HG03066 (cell line): ENCODE measurements at regions not wholly inside any gene's neighbourhood (a gene's known extent, or its start where the extent isn't known, plus 50 kb on each side); places are given as distances from the start of the nearest gene placed in this dataset.

Experiments used
- ATAC-seq: cut with Tn5 transposase; IDR thresholded peaks from one replicate; pipeline ENCODE4 v1.9.1; 2021; ENCODE audit warnings: low read depth; ENCODE audit not compliant: unreplicated experiment

DNA sequence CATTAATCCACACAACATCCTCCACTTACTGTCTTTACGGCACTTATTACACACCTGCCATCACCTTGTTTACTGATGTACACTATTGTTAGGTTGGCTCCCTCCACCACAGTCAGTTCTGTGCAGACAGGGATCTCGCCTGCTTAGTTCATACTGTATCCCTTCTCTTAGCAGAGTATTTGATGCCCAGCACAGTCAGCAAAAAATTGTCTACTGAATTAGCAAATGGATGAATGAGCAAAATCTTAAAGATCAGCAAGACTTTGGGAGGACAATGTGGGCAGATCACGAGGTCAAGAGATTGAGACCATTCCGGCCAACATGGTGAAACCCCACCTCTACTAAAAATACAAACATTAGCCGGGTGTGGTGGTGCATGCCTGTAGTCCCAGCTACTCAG lies 109.8 kb upstream of the ATXN1 start:
- ATAC-seq = no peak

GRCh38 chr6:16868968-16869367 lies 107.7 kb upstream of the ATXN1 start:
- no peak for ATAC-seq

- ATAC-seq = no peak
These were observed 96.8 kb upstream of the ATXN1 start for GRCh38 chr6:16857969-16858592.

DNA sequence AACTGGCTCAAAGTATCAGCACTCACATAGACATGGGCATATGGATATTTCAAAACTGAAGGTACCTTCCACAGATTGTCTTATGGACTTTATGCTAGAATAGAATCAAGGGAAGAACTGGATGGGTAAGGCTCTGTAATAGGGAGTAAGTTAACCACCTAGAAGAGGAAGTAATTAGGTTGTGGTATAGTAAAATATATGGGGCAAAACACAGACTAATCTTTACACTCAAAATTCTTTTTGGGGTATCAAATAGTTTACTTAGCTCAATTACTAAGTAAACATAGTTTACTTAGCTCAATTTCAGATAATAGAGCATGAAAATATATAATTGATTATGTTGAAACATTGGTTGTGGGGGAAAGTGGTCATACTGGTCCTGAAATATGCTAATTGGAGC lies 94.2 kb upstream of the ATXN1 start:
- peak; percentile 57 for ATAC-seq

DNA sequence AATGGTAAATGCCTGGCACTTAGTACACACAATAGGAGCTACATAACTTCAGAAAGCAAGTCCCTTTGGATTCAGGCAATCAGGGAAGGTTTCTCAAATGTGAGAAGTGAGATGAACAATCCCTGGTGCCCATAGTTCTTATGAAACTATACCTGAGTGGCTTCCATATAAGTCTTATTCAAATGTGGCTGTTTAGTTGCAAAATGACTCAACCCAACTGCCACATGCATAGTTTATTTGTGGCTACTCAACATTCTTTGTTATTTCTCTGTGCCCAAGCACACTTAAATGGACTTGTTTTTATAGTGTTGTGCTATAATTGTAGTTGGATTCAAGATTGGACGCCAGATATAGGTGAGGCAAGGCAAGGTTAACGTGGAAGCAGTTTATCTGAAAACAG lies 93.7 kb upstream of the ATXN1 start:
- peak; percentile 81 for ATAC-seq

DNA sequence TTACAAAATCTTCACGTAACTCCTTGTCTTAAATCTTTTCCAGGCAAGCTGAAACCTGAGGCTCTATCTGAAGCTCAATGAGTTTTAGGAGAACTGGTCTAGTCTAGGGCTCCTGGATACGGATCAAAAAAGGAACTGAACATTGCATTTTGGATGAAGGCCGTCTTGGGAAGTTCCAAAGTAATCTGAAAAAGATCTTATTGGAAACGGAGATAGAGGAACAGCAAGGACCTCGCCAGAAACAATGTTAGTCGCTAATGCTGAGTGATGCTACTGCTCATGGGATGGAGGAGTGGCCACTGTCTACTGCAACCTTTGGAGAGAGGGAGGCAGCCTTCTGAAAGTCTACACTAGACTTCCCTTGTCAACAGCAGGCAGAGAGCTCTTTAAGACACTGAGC lies 91.4 kb upstream of the ATXN1 start:
- no peak for ATAC-seq

- no peak for ATAC-seq
These were observed 90.5 kb upstream of the ATXN1 start for GRCh38 chr6:16851758-16852157.

DNA sequence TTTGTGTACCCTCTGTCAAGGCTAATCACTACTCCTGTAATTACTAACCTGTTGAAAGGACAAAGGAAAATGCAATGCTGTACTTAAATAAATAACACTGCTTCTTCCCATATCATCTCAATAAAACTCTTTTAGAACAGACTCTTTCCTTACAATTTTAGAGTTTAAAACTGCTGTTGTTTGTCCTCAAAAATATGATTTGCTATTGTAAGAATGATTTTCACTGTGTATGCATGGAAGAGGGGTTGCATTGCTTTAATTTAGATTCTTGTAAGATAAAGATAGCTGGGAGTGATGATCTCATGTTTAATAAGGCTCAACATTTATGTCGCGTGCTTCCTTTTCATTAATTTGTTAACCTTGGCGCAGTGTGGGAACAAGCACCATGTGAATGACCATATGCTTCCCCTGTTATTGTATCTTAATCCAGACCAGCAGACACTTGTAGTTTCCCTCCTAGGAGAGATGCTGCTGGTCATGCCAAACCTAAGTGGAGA lies 89.8 kb upstream of the ATXN1 start:
- no peak for ATAC-seq

DNA sequence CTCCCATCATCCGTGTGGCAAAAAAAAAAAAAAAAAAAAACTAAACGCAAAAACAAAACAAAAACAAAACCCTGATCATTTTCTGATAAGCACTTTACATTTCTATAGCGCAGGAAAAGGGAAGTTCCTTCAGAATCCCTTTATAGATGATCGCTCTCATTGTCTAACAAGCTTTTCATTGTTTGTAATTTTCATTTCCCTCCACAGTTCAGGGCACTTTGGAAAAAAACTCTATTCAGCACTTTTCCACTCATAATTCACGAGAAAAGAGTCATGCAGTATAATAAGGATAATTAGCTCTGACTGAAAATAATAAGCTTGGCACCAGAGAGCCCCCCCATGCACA lies 89.4 kb upstream of the ATXN1 start:
- ATAC-seq = no peak

DNA sequence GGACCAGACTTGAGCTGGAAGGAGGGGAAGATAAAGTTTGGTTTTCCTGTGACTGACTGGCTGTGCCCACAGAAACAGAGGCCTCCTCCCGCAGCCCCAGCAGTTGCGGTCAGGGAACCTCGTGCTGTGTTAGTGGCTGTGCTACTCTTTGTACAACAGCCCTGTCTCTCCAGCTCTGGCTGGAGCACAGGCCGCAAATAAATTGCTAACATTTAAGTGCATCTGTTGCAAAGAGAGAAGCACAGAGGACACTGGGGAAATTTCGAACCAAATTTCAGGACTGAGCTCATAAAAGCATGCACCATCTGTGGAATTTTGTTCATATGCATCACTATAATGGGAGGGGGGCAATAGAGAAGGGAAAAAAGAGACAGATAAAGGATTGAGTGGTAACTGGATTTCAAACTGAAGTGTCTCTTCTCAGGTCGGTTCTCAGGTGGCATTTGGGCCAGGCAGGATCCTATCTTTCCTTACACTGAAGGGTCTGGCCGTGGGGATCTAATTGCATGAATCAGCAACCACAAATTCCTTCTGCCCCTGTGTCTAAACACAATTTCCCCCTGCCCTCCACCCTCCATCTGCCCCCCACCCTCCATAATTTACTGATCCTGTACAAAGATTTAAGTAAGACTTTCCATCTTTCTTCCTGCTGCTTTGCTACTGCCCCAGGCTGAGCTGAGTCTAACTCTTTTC lies 88.9 kb upstream of the ATXN1 start:
- no peak for ATAC-seq

- no peak for ATAC-seq
These were observed 88.2 kb upstream of the ATXN1 start for GRCh38 chr6:16849280-16849987.

DNA sequence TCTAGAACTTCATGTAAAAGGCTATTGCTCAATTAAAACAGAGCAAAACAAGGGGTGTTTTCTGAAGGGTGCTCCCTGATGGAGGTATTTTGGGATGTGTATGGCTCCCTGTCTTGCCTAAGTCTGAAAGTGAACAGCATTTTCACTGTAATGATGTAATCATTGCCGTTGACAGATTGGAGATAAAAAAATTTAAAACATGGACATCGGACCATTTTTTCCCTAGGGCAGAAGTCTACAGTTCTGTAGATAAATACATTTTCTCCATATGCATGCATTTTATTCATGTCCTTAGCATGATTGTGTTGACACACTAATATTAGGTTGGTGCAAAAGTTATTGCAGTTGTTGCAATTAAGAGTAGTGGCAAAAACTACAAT lies 85.1 kb upstream of the ATXN1 start:
- no peak for ATAC-seq

- no peak for ATAC-seq
These were observed 82.9 kb upstream of the ATXN1 start for GRCh38 chr6:16844183-16844582.

DNA sequence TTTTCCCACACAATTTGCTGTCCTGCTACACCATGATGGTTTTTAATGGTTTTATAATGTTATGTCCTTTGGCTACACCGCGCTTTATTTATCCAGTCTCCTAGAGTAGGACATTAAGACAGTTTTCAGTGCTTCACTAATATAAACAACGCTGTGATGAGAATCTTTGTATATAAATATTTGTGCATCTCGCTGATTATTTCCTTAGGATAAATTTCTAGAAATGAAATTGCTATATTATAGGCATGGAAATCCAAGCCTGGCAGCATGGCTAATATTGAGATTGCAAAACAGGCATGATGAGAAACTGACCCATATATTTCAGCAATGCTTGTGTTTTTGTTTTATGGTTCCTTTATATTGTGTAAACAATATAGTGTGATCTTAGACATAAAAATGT lies 81.4 kb upstream of the ATXN1 start:
- ATAC-seq = no peak

- ATAC-seq = no peak
These were observed 80.0 kb upstream of the ATXN1 start for GRCh38 chr6:16841241-16841640.

DNA sequence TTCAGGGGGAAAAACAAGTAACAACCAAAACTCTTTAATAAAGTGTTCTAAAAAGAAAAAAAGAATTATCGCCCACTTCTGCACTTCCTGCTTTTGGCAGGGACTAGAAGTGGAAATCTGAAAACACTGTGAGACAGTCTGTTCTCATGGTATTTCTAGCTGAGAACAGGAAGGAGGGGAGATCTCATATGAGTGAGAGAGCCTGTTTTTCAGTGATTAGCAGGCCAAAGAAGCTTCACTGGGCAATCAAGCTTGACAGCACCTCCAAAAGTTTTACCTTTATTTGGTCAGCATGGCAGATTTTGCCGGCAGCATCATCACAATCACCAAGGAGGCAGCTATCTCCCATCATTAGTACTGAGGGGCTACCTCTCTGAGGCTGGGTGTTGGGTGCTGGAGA lies 79.5 kb upstream of the ATXN1 start:
- no peak for ATAC-seq

DNA sequence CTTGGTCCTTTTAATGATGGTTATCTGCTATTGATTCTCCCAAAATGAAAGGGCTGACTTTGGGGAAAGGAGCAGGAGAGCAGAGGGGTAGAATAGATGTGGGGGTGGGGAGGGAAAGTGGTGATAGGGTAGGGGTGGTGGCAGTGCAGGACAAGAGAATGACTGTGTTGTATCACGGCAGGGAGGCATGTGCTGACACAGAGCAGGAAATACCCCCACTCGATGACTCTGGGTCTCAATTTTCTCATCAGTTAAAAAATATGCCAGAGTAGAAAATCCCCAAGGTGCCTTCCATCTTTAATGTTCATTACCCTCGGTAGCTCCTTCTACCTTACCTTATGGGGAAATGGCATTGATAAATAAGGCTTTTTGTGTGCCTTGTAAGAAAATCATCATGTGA lies 79.0 kb upstream of the ATXN1 start:
- ATAC-seq = no peak

- ATAC-seq = no peak
These were observed 78.4 kb upstream of the ATXN1 start for GRCh38 chr6:16839631-16840179.

- ATAC-seq = no peak
These were observed 76.1 kb upstream of the ATXN1 start for GRCh38 chr6:16837217-16837972.

DNA sequence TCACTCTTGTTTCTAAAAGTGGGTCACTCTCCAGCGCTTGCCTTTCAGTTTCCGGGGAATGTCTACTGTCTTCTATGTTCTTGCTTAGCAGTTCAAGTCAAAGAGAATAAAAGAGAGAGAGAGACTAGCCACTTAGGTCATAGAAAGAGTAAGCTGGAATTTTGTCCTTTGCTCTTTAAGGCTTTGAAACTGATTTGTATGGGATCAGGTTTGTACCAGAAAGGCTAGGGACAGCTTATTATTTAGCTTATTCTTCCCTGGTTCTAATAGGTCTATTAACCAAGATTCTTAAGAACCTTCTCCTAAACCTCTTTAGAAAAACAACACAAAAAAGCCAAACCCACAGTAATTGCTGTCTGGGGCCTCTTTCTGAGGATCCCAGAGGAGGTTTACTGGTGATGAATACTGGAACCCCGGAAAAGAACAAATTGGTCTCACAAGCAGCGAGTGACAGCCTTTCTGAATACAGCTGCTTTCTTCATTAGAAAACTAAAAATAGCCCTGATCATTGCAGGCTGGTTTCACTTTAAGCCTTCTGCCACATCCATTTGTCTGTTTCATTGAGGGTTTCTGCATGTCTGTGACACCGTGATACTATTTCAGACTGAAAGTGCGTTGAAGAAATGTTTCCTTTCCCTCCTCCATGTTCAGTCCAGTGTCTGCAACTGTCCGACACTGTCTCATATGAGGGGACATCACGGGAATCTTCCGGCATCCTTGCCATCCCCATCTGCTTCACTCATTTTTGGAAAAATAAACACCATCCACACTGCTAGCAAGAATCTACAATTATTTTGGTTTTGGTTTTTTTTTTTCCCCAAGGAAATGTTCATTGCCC lies 75.1 kb upstream of the ATXN1 start:
- ATAC-seq = peak; percentile 86
